Left lung (tissue), 4 donors: ENCODE measurements at regions not wholly inside any gene's neighbourhood (a gene's known extent, or its start where the extent isn't known, plus 50 kb on each side); places are given as distances from the start of the nearest gene placed in this dataset.

Source experiments
- ATAC-seq: fragments of 200-7000 bp; cut with Tn5 transposase; one replicate; pipeline ENCODE4 v1.9.1; 2020; ENCODE audit warnings: moderate library complexity
- DNase-seq, 4 donors: peaks; one replicate each; pipeline ENCODE4 v3.0.0-alpha.2; 2013 to 2020
- H3K27ac ChIP-seq, 2 donors: fragments of 200-600 bp; sonication (generic) in 1 of 2; one replicate each; pipeline versions ENCODE4 v1.5.0 to v1.8.0; 2020 to 2021
- H3K27me3 ChIP-seq, 2 donors: fragments of 200-600 bp; sonication (generic) in 1 of 2; one replicate each; pipeline versions ENCODE4 v1.5.0 to v1.8.0; 2020 to 2021
- H3K36me3 ChIP-seq, 2 donors: fragments of 200-600 bp; sonication (generic) in 1 of 2; one replicate each; pipeline versions ENCODE4 v1.5.0 to v1.8.0; 2020 to 2021
- H3K4me1 ChIP-seq, 2 donors: fragments of 200-600 bp; one replicate each; pipeline ENCODE4 v1.8.0; 2021
- H3K4me3 ChIP-seq, 2 donors: fragments of 200-600 bp; sonication (generic) in 1 of 2; one replicate each; pipeline versions ENCODE4 v1.5.0 to v1.8.0; 2020 to 2021; ENCODE audit warnings: mild to moderate bottlenecking in 1 of 2
- H3K9me3 ChIP-seq, 2 donors: fragments of 200-600 bp; sonication (generic) in 1 of 2; one replicate each; pipeline versions ENCODE4 v1.5.0 to v1.8.0; 2020 to 2021
- intact Hi-C, 2 donors: fragments of 100-400 bp; cut with DNase I; formaldehyde crosslinking; loops; one replicate each; pipeline versions ENCODE4 v1.11.2 to v1.14.2; 2022
- TF ChIP-seq, protein P1 (sequence below), 2 donors: fragments of 200-600 bp; sonication (generic) in 1 of 2; IDR thresholded peaks; one replicate each; pipeline versions ENCODE4 v1.5.0 to v1.8.0; 2021; ENCODE audit warnings: antibody characterized with exemption in 2 of 2
- donor health status: DM: no; HTN: yes; CAD: no.
- donor health status: DM: no; HTN: no; CAD: no.

DNA sequence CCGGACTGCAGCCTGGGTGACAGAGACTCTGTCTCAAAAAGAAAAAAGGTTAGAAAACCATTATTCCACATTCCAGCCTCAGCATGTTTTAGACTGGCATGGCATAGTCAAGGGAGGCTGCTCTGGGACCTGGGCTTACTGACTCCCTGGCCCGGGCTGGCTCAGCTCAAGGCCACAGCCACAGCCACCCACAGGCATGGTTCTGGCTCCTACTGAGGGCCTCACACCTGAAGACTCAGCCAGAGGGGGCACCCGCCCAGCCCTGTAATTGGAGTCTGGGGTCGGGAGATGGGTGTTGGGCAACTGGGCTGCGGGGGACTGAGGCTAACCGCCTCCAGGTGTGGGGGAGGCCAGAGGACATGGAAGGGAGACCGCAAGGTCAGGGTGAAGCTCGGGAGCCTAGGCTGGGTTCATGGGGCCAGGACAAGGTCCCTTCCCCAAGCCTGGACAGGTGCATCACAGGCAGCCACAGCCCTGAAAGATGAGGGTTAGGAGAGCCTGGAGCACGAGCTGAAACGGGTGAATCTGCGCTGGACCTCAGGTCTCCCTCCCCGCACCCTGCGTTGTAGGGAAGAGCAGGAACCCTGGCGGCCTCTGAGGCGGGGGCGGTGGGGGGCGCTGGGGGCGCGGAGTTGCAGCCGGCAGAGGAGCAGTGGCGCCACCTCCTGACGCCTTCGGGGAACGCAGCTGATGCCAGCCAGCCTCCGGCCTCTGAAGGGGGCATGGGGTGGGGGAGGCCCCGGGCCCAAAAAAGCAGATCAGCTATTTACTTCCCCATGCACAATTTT lies 67.7 kb upstream of the SRSF6 start:
- H3K9me3 ChIP-seq = peaks cover 0 to 8% of the 10 kb centered on the region in 2 donors

GRCh38 chr20:43389211-43389610 lies 68.5 kb upstream of the SRSF6 start:
- Histone ChIP-seq H3K4me3 (no peak overlapping the region), H3K36me3 (no peaks in the 10 kb centered on the region), H3K9me3 (peaks cover 0 to 8% of the 10 kb centered on the region in 2 donors), H3K27ac (peak overlapping the region; percentile 63 to 76), H3K27me3 (peaks cover 0 to 18% of the 10 kb centered on the region in 2 donors), H3K4me1 (peaks cover 6 to 16% of the 10 kb centered on the region in 2 donors)
- ATAC-seq = peak; percentile 74
- TF ChIP-seq, protein P1, sequence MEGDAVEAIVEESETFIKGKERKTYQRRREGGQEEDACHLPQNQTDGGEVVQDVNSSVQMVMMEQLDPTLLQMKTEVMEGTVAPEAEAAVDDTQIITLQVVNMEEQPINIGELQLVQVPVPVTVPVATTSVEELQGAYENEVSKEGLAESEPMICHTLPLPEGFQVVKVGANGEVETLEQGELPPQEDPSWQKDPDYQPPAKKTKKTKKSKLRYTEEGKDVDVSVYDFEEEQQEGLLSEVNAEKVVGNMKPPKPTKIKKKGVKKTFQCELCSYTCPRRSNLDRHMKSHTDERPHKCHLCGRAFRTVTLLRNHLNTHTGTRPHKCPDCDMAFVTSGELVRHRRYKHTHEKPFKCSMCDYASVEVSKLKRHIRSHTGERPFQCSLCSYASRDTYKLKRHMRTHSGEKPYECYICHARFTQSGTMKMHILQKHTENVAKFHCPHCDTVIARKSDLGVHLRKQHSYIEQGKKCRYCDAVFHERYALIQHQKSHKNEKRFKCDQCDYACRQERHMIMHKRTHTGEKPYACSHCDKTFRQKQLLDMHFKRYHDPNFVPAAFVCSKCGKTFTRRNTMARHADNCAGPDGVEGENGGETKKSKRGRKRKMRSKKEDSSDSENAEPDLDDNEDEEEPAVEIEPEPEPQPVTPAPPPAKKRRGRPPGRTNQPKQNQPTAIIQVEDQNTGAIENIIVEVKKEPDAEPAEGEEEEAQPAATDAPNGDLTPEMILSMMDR (IDR thresholded peaks at IDR 0.05) = no peak
- DNase-seq = peak in 1 of 4 donors; percentile 61
- intact Hi-C loops = no loop called here

More for the DNA sequence above, 67.7 kb upstream of the SRSF6 start:
- TF ChIP-seq, protein P1 (IDR thresholded peaks at IDR 0.05) = peak; percentile 33 to 37
- DNase-seq = no peak
- peaks cover 6 to 16% of the 10 kb centered on the region in 2 donors for H3K4me1 ChIP-seq
- peak overlapping the region in 1 of 2 donors; percentile 76 for H3K27ac ChIP-seq
- ATAC-seq = peak; percentile 30
- no peaks in the 10 kb centered on the region for H3K36me3 ChIP-seq
- H3K4me3 ChIP-seq = no peak overlapping the region
- intact Hi-C loops = no loop called here
- peaks cover 0 to 18% of the 10 kb centered on the region in 2 donors for H3K27me3 ChIP-seq

DNA sequence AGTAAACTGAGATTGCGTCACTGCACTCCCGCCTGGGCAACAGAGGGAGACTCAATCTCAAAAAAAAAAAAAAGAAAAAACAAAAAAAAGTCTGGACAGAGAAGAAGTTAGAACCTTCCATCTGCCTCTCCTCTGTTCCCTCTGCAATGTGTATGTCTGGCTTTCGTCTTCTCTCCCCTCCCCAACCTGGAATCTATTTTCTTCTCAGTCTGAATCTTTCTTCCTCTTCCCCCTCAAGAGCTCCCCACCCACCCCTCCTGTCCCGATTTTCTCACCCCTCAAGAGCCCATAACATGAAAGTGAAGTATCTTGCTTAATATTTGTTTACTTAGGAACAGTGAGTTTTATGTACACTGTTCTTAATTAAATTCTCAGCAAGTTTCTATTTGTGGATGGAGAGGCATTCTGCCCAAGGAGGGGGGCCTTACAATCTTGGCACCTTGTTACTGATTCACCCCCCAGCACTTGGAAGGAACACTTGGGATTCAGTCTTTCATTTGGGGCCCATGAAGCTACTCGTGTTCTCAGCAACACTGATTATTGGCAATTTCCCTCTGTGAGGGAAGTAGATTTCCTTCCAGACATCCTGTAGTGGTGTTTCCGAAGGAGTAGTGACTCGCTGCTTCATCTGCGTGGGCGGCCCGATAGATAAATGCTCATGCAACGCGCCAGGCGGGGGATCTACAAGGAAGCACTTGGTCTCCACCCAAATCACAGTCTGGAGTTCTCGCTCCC lies 69.3 kb upstream of the SRSF6 start:
- DNase-seq = peak in 3 of 4 donors; percentile 28 to 69 (median 58)
- Histone ChIP-seq H3K36me3 (no peaks in the 10 kb centered on the region), H3K9me3 (peaks cover 0 to 6% of the 10 kb centered on the region in 2 donors), H3K27ac (peak overlapping the region; percentile 63 to 76), H3K4me1 (peaks cover 6 to 16% of the 10 kb centered on the region in 2 donors), H3K4me3 (no peak overlapping the region), H3K27me3 (peaks cover 0 to 18% of the 10 kb centered on the region in 2 donors)
- TF ChIP-seq, protein P1 (IDR thresholded peaks at IDR 0.05) = no peak
- intact Hi-C loops = no loop called here
- ATAC-seq = peak; percentile 77

GRCh38 chr20:43387737-43388136 lies 70.0 kb upstream of the SRSF6 start:
- intact Hi-C loops = no loop called here
- ATAC-seq = no peak
- peak overlapping the region; percentile 28 to 48 for H3K27ac ChIP-seq
- H3K9me3 ChIP-seq = peaks cover 0 to 6% of the 10 kb centered on the region in 2 donors
- no peak for DNase-seq
- H3K36me3 ChIP-seq = no peaks in the 10 kb centered on the region
- peaks cover 0 to 18% of the 10 kb centered on the region in 2 donors for H3K27me3 ChIP-seq
- TF ChIP-seq, protein P1 (IDR thresholded peaks at IDR 0.05) = no peak
- H3K4me3 ChIP-seq = no peak overlapping the region
- peaks cover 6 to 16% of the 10 kb centered on the region in 2 donors for H3K4me1 ChIP-seq

DNA sequence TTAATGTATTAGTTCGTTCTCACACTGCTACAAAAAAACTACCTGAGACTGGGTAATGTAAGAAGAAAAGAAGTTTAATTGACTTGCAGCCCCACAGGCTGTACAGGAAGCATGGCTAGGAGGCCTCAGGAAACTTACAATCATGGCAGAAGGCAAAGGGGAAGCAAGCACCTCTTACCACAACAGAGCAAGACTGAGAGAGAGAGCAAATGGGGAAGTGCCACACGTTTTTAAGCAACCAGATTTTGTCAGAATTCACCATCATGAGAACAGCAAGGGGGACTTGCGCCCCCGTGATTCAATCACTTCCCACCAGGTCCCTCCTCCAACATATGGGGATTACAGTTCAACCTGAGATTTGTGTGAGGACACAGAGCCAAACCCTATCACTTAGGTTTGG lies 70.8 kb upstream of the SRSF6 start:
- ATAC-seq = no peak
- intact Hi-C loops = no loop called here

More for the DNA sequence above, 70.8 kb upstream of the SRSF6 start:
- DNase-seq = no peak
- Histone ChIP-seq H3K27me3 (peaks cover 0 to 18% of the 10 kb centered on the region in 2 donors), H3K27ac (no peak overlapping the region), H3K9me3 (peaks cover 0 to 6% of the 10 kb centered on the region in 2 donors), H3K4me3 (no peak overlapping the region), H3K4me1 (peaks cover 6 to 16% of the 10 kb centered on the region in 2 donors), H3K36me3 (no peaks in the 10 kb centered on the region)
- TF ChIP-seq, protein P1 (IDR thresholded peaks at IDR 0.05) = no peak
